ENCODE measurements at regions not wholly inside any gene's neighbourhood (a gene's known extent, or its start where the extent isn't known, plus 50 kb on each side); places are given as distances from the start of the nearest gene placed in this dataset.

- H3K36me3 ChIP-seq (ENCODE audit: control insufficient read depth in 2 of 2, extremely low read depth in 1 of 2, insufficient read depth in 2 of 2, low read length in 2 of 2): no peaks in the 10 kb centered on the region
- H3K27ac ChIP-seq (ENCODE audit: control insufficient read depth, insufficient read depth, low read length): no peak overlapping the region
- dilution Hi-C loops (cut with MboI; ENCODE audit: extremely low pct_ligation_motif_present, low sequenced_read_pairs): no loop called here
- H3K79me2 ChIP-seq (ENCODE audit: control insufficient read depth, insufficient read depth, low read length): no peaks in the 10 kb centered on the region
- H3K9me1 ChIP-seq (ENCODE audit: control insufficient read depth, extremely low read depth, insufficient read depth, low read length): no peaks in the 10 kb centered on the region
- H3K9ac ChIP-seq (ENCODE audit: control insufficient read depth, extremely low read depth, insufficient read depth, low read length): no peak overlapping the region
- TF ChIP-seq, protein P1, sequence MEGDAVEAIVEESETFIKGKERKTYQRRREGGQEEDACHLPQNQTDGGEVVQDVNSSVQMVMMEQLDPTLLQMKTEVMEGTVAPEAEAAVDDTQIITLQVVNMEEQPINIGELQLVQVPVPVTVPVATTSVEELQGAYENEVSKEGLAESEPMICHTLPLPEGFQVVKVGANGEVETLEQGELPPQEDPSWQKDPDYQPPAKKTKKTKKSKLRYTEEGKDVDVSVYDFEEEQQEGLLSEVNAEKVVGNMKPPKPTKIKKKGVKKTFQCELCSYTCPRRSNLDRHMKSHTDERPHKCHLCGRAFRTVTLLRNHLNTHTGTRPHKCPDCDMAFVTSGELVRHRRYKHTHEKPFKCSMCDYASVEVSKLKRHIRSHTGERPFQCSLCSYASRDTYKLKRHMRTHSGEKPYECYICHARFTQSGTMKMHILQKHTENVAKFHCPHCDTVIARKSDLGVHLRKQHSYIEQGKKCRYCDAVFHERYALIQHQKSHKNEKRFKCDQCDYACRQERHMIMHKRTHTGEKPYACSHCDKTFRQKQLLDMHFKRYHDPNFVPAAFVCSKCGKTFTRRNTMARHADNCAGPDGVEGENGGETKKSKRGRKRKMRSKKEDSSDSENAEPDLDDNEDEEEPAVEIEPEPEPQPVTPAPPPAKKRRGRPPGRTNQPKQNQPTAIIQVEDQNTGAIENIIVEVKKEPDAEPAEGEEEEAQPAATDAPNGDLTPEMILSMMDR (optimal IDR thresholded peaks at IDR 0.05 in 1 of 3, IDR thresholded peaks at IDR 0.05 in 1 of 3, conservative IDR thresholded peaks at IDR 0.05 in 1 of 3; ENCODE audit: extremely low read depth in 1 of 3, insufficient read depth in 2 of 3, low read length in 3 of 3): no peak
- TF ChIP-seq EZH2 (IDR thresholded peaks at IDR 0.05; ENCODE audit: low read length): no peak
- no peak overlapping the region for H3K4me3 ChIP-seq (ENCODE audit: control insufficient read depth in 2 of 3, extremely low read depth in 1 of 3, insufficient read depth in 2 of 3, low read depth in 1 of 3, low read length in 3 of 3)
- DNase-seq (ENCODE audit: low read depth, low spot score) (no peak), FAIRE-seq (no peak)
- H3K9me3 ChIP-seq (ENCODE audit: control insufficient read depth, low read depth, low read length): no peaks in the 10 kb centered on the region
- no peaks in the 10 kb centered on the region for H3K27me3 ChIP-seq (ENCODE audit: control insufficient read depth, extremely low read depth, insufficient read depth, low read length)
- no peak overlapping the region for H2AFZ ChIP-seq (ENCODE audit: control insufficient read depth, low read length)
- no peak overlapping the region for H3K4me2 ChIP-seq (ENCODE audit: control insufficient read depth, extremely low read depth, insufficient read depth, low read depth, low read length)
- H4K20me1 ChIP-seq (ENCODE audit: control insufficient read depth, extremely low read depth, insufficient read depth, low read length): no peaks in the 10 kb centered on the region
- H3K4me1 ChIP-seq (ENCODE audit: control insufficient read depth, extremely low read depth, insufficient read depth, low read length): no peaks in the 10 kb centered on the region
Measured at GRCh38 chr2:208939852-208940251, 484.0 kb upstream of the MAP2 start.

- Histone ChIP-seq H3K4me3 (ENCODE audit: control insufficient read depth in 2 of 3, extremely low read depth in 1 of 3, insufficient read depth in 2 of 3, low read depth in 1 of 3, low read length in 3 of 3) (no peak overlapping the region), H3K4me2 (ENCODE audit: control insufficient read depth, extremely low read depth, insufficient read depth, low read depth, low read length) (no peak overlapping the region), H3K36me3 (ENCODE audit: control insufficient read depth in 2 of 2, extremely low read depth in 1 of 2, insufficient read depth in 2 of 2, low read length in 2 of 2) (no peaks in the 10 kb centered on the region), H3K79me2 (ENCODE audit: control insufficient read depth, insufficient read depth, low read length) (no peaks in the 10 kb centered on the region), H3K9ac (ENCODE audit: control insufficient read depth, extremely low read depth, insufficient read depth, low read length) (no peak overlapping the region), H2AFZ (ENCODE audit: control insufficient read depth, low read length) (peak overlapping the region; percentile 40), H3K9me1 (ENCODE audit: control insufficient read depth, extremely low read depth, insufficient read depth, low read length) (no peaks in the 10 kb centered on the region), H3K9me3 (ENCODE audit: control insufficient read depth, low read depth, low read length) (no peaks in the 10 kb centered on the region), H3K4me1 (ENCODE audit: control insufficient read depth, extremely low read depth, insufficient read depth, low read length) (no peaks in the 10 kb centered on the region), H3K27ac (ENCODE audit: control insufficient read depth, insufficient read depth, low read length) (no peak overlapping the region), H4K20me1 (ENCODE audit: control insufficient read depth, extremely low read depth, insufficient read depth, low read length) (no peaks in the 10 kb centered on the region), H3K27me3 (ENCODE audit: control insufficient read depth, extremely low read depth, insufficient read depth, low read length) (no peaks in the 10 kb centered on the region)
- no peak for DNase-seq (ENCODE audit: low read depth, low spot score)
- FAIRE-seq: no peak
- TF ChIP-seq EZH2 (IDR thresholded peaks at IDR 0.05; ENCODE audit: low read length): no peak
- TF ChIP-seq, protein P1 (optimal IDR thresholded peaks at IDR 0.05 in 1 of 3, IDR thresholded peaks at IDR 0.05 in 1 of 3, conservative IDR thresholded peaks at IDR 0.05 in 1 of 3; ENCODE audit: extremely low read depth in 1 of 3, insufficient read depth in 2 of 3, low read length in 3 of 3): no peak
- dilution Hi-C loops (cut with MboI; ENCODE audit: extremely low pct_ligation_motif_present, low sequenced_read_pairs): no loop called here
Measured at GRCh38 chr2:208945719-208946256, 478.1 kb upstream of the MAP2 start.

Measured in keratinocyte (primary cell).